SK-N-SH (cell line): ENCODE measurements at regions not wholly inside any gene's neighbourhood (a gene's known extent, or its start where the extent isn't known, plus 50 kb on each side); places are given as distances from the start of the nearest gene placed in this dataset.

Source experiments
- CTCF ChIA-PET: fragments of 300-600, 350-600 bp; formaldehyde crosslinking; extraction: SDS; loops from one replicate; lab custom pipeline; 2021; lab: Yijun Ruan, JAX
- POLR2A ChIA-PET: fragments of 350-600 bp; sonication (Branson Sonifier 250); formaldehyde crosslinking; extraction: SDS; loops from one replicate; lab custom pipeline; 2020; ENCODE audit warnings: antibody characterized with exemption, inconsistent platforms; lab: Yijun Ruan, JAX
- DNase-seq: peaks from one replicate; pipeline ENCODE4 v3.0.0; 2012
- H2AFZ ChIP-seq: fragments of 200-600 bp; sonication (generic); 2 replicates; pipeline ENCODE4 v1.8.1; 2016; ENCODE audit warnings: antibody characterized with exemption, mild to moderate bottlenecking, low read depth
- H3F3A ChIP-seq: fragments of 200-600 bp; sonication (generic); replicated peaks from 2 replicates; pipeline ENCODE3; 2016; ENCODE audit warnings: antibody characterized with exemption, mild to moderate bottlenecking; ENCODE audit not compliant: insufficient read depth
- H3K27ac ChIP-seq, 2 experiments: fragments of 200-500 bp in 1 of 2; fragments of 200-600 bp in 1 of 2; sonication (Bioruptor generic) in 1 of 2; sonication (generic), shearing (Covaris generic) in 1 of 2; 2 replicates each; pipeline versions ENCODE4 v1.5.1 to v1.6.1; 2014 to 2016; ENCODE audit warnings: low read depth in 2 of 2, inconsistent platforms in 1 of 2, low read length in 1 of 2, mild to moderate bottlenecking in 1 of 2, mixed read lengths in 1 of 2
- H3K27me3 ChIP-seq: fragments of 200-600 bp; sonication (generic), shearing (Covaris generic); 2 replicates; pipeline ENCODE4 v1.6.1; 2016; ENCODE audit warnings: mixed run types; ENCODE audit not compliant: insufficient read depth
- H3K36me3 ChIP-seq, 2 experiments: fragments of 200-500 bp in 1 of 2; fragments of 200-600 bp in 1 of 2; sonication (Bioruptor generic) in 1 of 2; sonication (generic) in 1 of 2; replicated peaks in 1 of 2; 2 replicates each; pipeline versions ENCODE3 to v1.5.1; 2014 to 2016; ENCODE audit warnings: low read length in 1 of 2, mild to moderate bottlenecking in 1 of 2; ENCODE audit not compliant: insufficient read depth in 2 of 2, control insufficient read depth in 1 of 2
- H3K4me1 ChIP-seq, 2 experiments: fragments of 200-500 bp in 1 of 2; fragments of 200-600 bp in 1 of 2; sonication (Bioruptor generic) in 1 of 2; sonication (generic), shearing (Covaris generic) in 1 of 2; 2 replicates each; pipeline versions ENCODE4 v1.5.1 to v1.6.1; 2014 to 2016; ENCODE audit warnings: low read depth in 1 of 2, low read length in 1 of 2, mixed run types in 1 of 2; ENCODE audit not compliant: insufficient read depth in 2 of 2, control insufficient read depth in 1 of 2
- H3K4me2 ChIP-seq: fragments of 200-600 bp; sonication (generic), shearing (Covaris generic); 2 replicates; pipeline ENCODE4 v1.6.1; 2017; ENCODE audit warnings: mixed run types
- H3K4me3 ChIP-seq, 2 experiments: fragments of 200-500 bp in 1 of 2; fragments of 200-600 bp in 1 of 2; sonication (Bioruptor generic) in 1 of 2; sonication (generic), shearing (Covaris generic) in 1 of 2; 2 replicates each; pipeline versions ENCODE4 v1.5.1 to v1.8.1; 2014 to 2016; ENCODE audit warnings: low read depth in 2 of 2, inconsistent platforms in 1 of 2, low read length in 1 of 2, mild to moderate bottlenecking in 1 of 2, mixed read lengths in 1 of 2, moderate library complexity in 1 of 2
- H3K79me2 ChIP-seq: fragments of 200-600 bp; sonication (generic); 2 replicates; pipeline ENCODE4 v1.8.1; 2017; ENCODE audit warnings: mild to moderate bottlenecking; ENCODE audit not compliant: insufficient read depth
- H3K9ac ChIP-seq: fragments of 200-600 bp; sonication (generic); 2 replicates; pipeline ENCODE4 v1.6.1; 2017; ENCODE audit warnings: mixed run types
- H3K9me2 ChIP-seq: fragments of 200-600 bp; sonication (generic); 2 replicates; pipeline ENCODE4 v1.6.1; 2017; ENCODE audit warnings: mixed run types
- H3K9me3 ChIP-seq: fragments of 200-600 bp; sonication (generic); 2 replicates; pipeline ENCODE4 v1.6.1; 2017; ENCODE audit warnings: mixed run types, mild to moderate bottlenecking, moderate library complexity
- H4K20me1 ChIP-seq: fragments of 200-600 bp; sonication (generic); 2 replicates; pipeline ENCODE4 v1.6.1; 2017; ENCODE audit warnings: mild to moderate bottlenecking, mixed run types; ENCODE audit not compliant: insufficient read depth
- FOSL2 ChIP-seq: IDR thresholded peaks from 2 replicates; pipeline ENCODE4 v1.4.0; 2012; ENCODE audit warnings: low read depth, mild to moderate bottlenecking, moderate library complexity, borderline replicate concordance
- FOXJ3 ChIP-seq: sonication (generic); formaldehyde crosslinking; IDR thresholded peaks from 2 replicates; pipeline ENCODE4 v1.5.1; 2020; ENCODE audit warnings: mild to moderate bottlenecking, missing genetic modification reagents
- GABPA ChIP-seq: IDR thresholded peaks from 2 replicates; pipeline ENCODE4 v1.4.0; 2012; ENCODE audit warnings: low read depth, mild to moderate bottlenecking
- JUND ChIP-seq: IDR thresholded peaks from 2 replicates; pipeline ENCODE4 v1.4.0; 2012
- MXI1 ChIP-seq: IDR thresholded peaks from 2 replicates; pipeline ENCODE4 v1.6.1; 2012; ENCODE audit warnings: mild to moderate bottlenecking, low read depth, low read length, improper control_type of control experiment
- RCOR1 ChIP-seq: fragments of 150-350 bp; IDR thresholded peaks from 2 replicates; pipeline ENCODE4 v1.6.1; 2017; ENCODE audit warnings: antibody characterized with exemption, low read length
- REST ChIP-seq: IDR thresholded peaks from 2 replicates; pipeline ENCODE4 v1.6.1; 2012; ENCODE audit warnings: mild to moderate bottlenecking, low read depth, low read length, moderate library complexity
- RFX5 ChIP-seq: IDR thresholded peaks from 2 replicates; pipeline ENCODE4 v1.6.1; 2012; ENCODE audit warnings: mild to moderate bottlenecking, improper control_type of control experiment, low read length
- SIN3A ChIP-seq: IDR thresholded peaks from 2 replicates; pipeline ENCODE4 v1.6.1; 2012; ENCODE audit warnings: low read depth, mild to moderate bottlenecking, low read length, moderate library complexity, borderline replicate concordance
- TCF12 ChIP-seq: IDR thresholded peaks from 2 replicates; pipeline ENCODE4 v1.4.0; 2012
- TEAD4 ChIP-seq: IDR thresholded peaks from 2 replicates; pipeline ENCODE4 v1.4.0; 2012; ENCODE audit warnings: mild to moderate bottlenecking, borderline replicate concordance; ENCODE audit not compliant: insufficient read depth
- USF1 ChIP-seq: IDR thresholded peaks from 2 replicates; pipeline ENCODE4 v1.4.0; 2012; ENCODE audit warnings: low read depth, borderline replicate concordance
- USF2 ChIP-seq: fragments of 150-350 bp; IDR thresholded peaks from 2 replicates; pipeline ENCODE4 v1.6.1; 2017; ENCODE audit warnings: antibody characterized with exemption, low read length, low read depth, borderline replicate concordance
- YY1 ChIP-seq: IDR thresholded peaks from 2 replicates; pipeline ENCODE4 v1.4.0; 2012; ENCODE audit warnings: low read depth, mild to moderate bottlenecking
- ZBTB33 ChIP-seq: IDR thresholded peaks from 2 replicates; pipeline ENCODE4 v1.4.0; 2012; ENCODE audit warnings: low read depth, borderline replicate concordance
- whole genome bisulfite sequencing: methylation state at CpG from one replicate; pipeline ENCODE4 v1.1.6; 2017; ENCODE audit warnings: low lambda C conversion rate; 5-methylcytosine and 5-hydroxymethylcytosine counted together

GRCh38 chr19:30757837-30758617 is 385.8 kb downstream of the ZNF536 start (continued):
- TF ChIP-seq YY1 (no peak), GABPA (no peak)

- no peak overlapping the region for H3K4me3 ChIP-seq
- no peak overlapping the region for H3K9ac ChIP-seq
- H3F3A ChIP-seq = no peaks in the 10 kb centered on the region
- WGBS = 18% methylated on average over 10 of the region's 10 CpGs
- DNase-seq = no peak
- no peak overlapping the region for H2AFZ ChIP-seq
- no peaks in the 10 kb centered on the region for H4K20me1 ChIP-seq
- no peaks in the 10 kb centered on the region for H3K9me2 ChIP-seq
- no peak overlapping the region for H3K4me2 ChIP-seq
- H3K4me1 ChIP-seq = peaks cover 0 to 5% of the 10 kb centered on the region in 2 experiments; a peak in 1 of 4 replicates
- CTCF ChIA-PET = no interaction called here
- H3K9me3 ChIP-seq = no peaks in the 10 kb centered on the region
- TF ChIP-seq RFX5 = no peak
- TF ChIP-seq TCF12 = no peak
- no peak for TF ChIP-seq FOSL2
- TF ChIP-seq JUND = no peak
- TF ChIP-seq FOXJ3 = no peak
- no peak for TF ChIP-seq SIN3A
- no peak for TF ChIP-seq USF1
- no peak for TF ChIP-seq RCOR1
- TF ChIP-seq MXI1 = no peak
- TF ChIP-seq TEAD4 = no peak
- TF ChIP-seq ZBTB33 = no peak
- H3K36me3 ChIP-seq = no peaks in the 10 kb centered on the region
- H3K27me3 ChIP-seq = no peaks in the 10 kb centered on the region
- no peak overlapping the region for H3K27ac ChIP-seq
- no peaks in the 10 kb centered on the region for H3K79me2 ChIP-seq
- POLR2A ChIA-PET = interaction anchor here (0.6 kb wide), 1 partner anchor 767 kb away, joined by 3 read pairs; no protein-coding TSS in a partner anchor
Observed at GRCh38 chr19:30757104-30757836, 385.1 kb downstream of the ZNF536 start.

GRCh38 chr19:30755581-30755980 is 383.4 kb downstream of the ZNF536 start:
- H3K27ac ChIP-seq = no peak overlapping the region
- H3K9me2 ChIP-seq = no peaks in the 10 kb centered on the region
- no peak overlapping the region for H3K4me3 ChIP-seq
- H3K9me3 ChIP-seq = no peaks in the 10 kb centered on the region
- no peak overlapping the region for H2AFZ ChIP-seq
- no peaks in the 10 kb centered on the region for H3K36me3 ChIP-seq
- no peak for DNase-seq
- H3K27me3 ChIP-seq = no peaks in the 10 kb centered on the region
- H3K79me2 ChIP-seq = no peaks in the 10 kb centered on the region
- peaks cover 0 to 5% of the 10 kb centered on the region in 2 experiments; a peak in 1 of 4 replicates for H3K4me1 ChIP-seq
- TF ChIP-seq SIN3A (no peak), TCF12 (no peak), USF2 (no peak), REST (no peak)
- ChIA-PET POLR2A (no interaction called here), CTCF (no interaction called here)
- no peaks in the 10 kb centered on the region for H4K20me1 ChIP-seq
- no peak overlapping the region for H3K4me2 ChIP-seq
- 51% methylated on average over 7 of the region's 7 CpGs for WGBS
- H3K9ac ChIP-seq = no peak overlapping the region
- H3F3A ChIP-seq = no peaks in the 10 kb centered on the region
